Stimulated activated CD8-positive, alpha-beta memory T cell treated with anti-CD3 and anti-CD28 coated beads, Interleukin-4, amount 100 ng/mL, for 48 hours (primary cell): ENCODE measurements at regions not wholly inside any gene's neighbourhood (a gene's known extent, or its start where the extent isn't known, plus 50 kb on each side); places are given as distances from the start of the nearest gene placed in this dataset.
"Not testable (repeated sequence)": the region's sequence is repeated elsewhere in the genome, so short reads cannot be mapped to it uniquely, and the experiment has no call there.

ENCODE experiments used
- DNase-seq: peaks from one replicate; pipeline ENCODE4 v3.0.0-alpha.2; 2020

DNA sequence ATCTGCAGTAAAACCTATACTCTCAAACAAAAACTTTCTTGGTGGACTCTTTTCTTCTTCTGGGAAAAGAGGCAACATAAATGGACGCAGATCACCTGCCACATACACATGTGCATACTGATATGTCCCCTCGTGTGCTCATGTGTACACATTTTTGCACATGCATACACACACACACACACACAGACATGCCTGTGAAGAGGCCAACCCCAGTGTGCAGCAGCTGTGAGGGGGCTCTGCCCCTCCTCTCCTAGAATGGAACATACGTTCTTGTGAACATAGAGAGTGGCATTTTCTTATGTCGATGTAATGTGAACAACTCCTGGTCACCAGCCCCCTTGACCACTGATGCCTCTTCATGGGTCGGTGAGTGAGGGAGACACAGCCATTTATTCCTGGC lies 188.9 kb upstream of the PLGLB2 start:
- not testable (repeated sequence) for DNase-seq

DNA sequence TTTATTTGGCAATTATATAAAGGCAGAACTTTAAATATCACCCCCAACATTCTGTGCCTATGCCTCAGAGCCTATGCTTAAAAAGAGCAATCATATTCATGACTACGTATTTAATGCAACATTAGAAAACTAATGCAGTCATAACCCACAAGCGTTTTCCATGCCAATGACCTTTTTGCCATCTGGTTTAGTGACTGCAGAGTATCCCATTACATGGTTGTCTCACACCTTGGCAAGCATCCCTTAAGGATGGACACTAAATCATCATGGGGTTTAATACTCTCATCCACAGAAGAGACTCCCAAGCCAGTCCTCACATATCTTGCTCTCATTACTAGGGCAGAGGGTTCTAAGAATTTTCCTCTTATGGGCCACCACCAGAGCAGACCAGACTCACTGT lies 188.2 kb upstream of the PLGLB2 start:
- not testable (repeated sequence) for DNase-seq

DNA sequence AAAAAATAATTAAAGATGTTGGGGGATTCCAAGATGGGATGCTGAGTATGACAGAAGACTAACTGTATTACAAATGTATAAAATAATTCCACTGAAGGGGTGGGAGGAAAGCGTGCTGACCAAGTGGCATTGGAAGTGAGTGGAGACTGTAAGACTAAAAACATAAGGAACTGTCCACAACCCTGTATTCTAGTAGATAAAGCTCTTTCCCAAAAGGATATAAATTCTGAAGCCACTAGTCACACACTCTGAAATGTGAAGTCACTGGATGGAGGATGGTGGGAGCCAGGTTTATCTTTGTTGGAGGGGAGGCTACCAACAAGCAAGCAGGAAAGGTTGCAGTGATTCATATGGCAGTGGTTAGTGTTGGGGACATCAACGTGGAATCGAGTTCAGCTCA lies 182.8 kb upstream of the PLGLB2 start:
- not testable (repeated sequence) for DNase-seq

DNA sequence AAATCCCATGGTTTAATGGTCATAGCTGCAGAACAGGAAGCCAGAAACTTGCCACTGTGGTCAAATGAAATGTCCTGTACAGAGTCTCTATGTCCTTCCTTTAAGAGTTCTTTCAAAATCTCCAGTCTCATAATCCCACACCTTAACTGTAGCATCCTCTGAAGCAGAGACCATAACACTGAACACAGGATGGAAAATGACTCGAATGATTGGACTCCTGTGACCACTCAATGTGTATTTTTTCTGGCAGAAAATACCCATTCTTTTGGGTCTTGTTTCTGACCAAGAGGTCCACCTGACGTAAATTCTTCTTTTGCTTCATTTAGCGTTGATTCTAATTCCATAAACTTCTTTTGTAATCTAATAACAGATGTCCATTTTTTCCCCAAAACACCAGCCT lies 181.4 kb upstream of the PLGLB2 start:
- DNase-seq: not testable (repeated sequence)

DNA sequence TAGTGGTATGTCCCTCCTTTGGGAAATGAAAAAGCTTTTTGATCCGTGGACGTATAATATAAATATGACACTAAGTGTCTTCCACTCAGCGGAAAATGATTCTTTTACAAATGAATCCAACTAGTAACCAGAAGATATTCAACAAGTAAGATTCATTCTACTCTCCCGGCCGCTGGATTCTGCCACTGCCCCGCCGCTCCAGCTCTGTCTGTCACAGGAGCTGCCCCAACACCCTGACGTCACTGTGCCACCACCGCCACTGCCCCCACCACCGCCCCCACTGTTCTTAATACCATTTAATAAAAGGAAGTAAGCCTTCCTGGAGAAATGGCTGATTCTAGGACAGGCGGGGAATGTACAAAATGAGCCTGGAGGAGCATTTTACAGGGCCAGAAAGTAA lies 180.8 kb upstream of the PLGLB2 start:
- not testable (repeated sequence) for DNase-seq

DNA sequence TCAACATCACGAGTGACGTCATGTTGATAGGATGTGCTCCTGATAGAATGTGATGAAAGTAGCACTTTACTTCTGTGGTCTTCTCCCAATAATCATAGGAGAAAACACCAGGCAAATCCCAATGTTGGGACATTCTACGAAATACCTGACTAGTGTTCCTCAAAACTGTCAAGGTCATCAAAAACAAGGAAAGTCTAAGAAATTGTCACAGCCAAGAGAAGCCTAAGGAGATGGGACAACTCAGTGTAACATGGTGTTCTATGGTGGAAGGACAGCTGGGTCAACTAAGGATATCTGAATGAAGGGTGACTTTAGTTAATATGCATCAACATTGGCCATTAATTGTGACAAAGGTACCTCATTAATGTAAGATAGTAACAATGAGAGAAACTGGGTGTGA lies 180.0 kb upstream of the PLGLB2 start:
- not testable (repeated sequence) for DNase-seq

DNA sequence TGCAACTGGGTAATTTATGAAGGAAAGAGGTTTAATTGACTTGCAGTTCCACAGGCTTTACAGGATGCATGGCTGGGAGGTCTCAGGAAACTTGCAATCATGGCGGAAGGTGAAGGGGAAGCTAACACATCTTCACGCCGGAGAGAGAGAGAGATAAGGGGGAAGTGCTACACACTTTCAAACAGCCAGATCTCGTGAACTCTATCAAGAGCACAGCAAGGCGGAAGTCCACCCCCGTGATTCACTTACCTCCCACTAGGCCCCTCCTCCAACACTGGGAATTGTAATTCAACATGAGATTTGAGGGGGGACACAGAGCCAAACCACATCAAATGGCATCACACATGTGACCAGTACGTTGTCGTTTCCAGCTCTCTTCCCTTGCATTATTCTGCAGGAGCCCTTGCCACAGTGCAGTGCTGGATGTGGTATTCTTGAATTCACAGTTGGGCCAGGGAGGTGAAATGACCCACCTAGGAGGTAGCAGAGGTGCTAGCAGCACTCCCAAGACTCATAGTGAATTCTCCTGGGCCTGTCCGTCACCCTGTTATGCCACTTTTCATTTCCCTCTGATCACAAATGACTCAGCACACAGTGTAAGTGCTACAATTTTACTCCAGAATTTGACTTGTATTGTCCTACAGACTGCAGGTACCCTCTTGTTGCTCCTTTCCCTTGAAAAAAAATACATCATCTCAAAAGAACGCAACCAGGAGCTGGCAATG lies 179.2 kb upstream of the PLGLB2 start:
- not testable (repeated sequence) for DNase-seq

DNA sequence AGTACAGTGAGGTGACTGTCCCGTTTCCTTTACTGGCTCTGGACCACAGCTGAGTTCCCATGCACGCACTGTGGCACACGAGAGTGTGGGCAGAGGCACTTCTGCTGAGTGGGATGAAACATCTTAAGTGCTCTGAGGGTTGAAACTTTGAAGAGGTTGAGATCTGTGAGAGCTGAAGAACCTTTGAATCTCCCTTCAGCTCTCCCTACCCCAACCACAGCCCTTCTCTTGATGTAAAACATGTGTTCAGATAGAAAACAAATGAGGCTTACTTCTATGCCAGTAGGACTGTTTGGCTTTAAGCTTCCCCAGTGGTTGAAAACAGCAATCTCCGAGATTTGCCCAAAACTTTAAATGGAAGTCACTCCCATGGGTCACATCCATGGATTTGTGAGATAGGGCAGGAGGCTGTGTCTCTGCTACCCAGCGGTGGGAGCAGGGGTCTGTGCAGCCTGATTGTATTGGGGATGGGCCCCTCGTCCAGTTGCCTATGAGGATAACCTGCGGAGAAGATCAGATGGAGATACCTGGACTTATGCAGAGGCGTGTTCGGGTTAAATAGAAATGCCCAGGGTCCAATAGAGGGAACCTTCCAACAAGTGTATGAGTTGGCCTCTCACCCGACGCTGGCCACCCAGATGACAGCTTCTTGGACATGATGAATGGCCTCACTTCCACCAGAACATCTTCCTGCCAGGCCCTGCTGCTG lies 178.0 kb upstream of the PLGLB2 start:
- not testable (repeated sequence) for DNase-seq

DNA sequence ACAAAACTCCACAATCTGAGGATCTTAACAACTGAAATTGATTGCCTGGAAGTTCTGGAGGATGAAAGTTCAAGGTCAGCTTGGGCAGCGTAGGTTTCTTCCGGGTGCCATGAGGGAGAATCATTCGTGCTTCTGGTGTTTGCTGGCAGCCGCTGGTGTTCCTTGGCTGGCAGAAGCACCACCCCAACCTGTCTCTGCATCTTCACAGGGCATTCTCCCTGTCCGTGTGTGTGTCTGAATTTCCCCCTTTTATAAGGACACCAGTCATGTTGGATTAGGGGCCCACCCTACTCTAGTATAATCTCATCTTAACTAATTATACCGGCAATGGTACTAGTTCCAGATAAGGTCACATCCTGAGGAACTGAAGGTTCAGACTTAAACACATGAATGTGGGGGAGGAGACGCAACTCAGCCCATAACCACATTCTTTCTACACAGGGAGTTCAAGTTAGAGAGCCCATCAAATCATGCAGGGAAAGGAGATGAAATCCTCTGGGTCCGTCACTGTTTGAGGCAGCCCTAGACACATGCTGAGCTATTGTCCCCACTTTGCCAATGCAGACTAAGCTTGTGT lies 175.9 kb upstream of the PLGLB2 start:
- not testable (repeated sequence) for DNase-seq

DNA sequence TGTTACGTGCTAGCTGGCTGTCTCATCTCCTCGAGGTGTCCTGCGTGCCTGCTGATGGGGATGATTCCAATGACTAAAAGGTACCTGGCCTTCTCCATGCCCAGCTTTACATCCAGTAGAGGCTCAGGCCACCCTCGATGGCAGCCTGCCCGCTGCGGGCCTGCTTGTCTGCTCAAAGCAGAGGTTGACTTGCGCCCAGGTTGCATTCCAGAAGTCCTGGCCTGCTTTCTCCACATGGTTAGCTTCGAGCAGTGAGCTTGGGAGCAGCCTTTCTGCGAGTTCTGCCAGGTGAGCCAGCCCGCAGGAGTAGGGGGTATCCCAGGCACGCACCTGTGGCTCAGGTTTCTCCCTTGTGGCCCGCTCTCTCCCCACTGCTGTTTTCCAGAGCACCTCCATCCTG lies 175.0 kb upstream of the PLGLB2 start:
- DNase-seq: not testable (repeated sequence)

DNA sequence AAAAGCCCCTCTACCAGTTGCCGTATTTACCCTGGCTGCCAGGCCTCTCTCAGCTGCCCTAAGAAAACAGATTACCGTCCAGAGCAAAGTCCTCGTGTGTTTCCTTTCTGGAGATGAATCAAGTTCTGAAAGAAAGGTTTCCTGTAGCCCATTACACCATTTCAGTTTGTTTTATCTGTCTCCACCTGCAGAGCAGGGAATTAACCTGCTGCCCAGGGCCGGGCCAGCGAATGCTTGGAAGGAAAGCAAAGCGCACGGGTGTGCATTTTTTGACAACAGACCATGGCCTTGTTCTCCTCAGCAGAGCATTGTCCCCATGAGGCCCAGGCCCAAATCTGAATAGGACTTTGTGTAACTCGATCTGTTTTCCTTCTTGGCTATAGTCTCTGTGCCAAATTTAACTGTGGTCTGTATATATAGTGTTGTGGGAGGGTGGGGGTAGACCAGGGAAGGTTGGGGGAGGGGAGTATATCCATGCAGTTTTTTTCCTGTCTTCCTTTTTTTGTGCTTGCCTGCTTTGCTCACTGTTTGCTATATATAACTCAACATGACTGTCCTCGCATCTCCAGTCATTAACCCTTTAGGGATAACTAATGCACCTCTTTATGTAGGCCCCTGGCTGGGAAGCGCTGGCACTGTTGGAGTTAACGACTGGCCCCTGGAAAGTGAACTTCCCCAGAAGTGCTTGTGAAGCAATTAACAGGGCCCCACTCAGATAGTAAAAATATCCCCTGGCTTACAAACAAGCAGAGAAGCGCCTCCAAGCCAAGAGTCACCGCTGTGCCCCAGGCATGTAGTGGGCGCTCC lies 174.3 kb upstream of the PLGLB2 start:
- not testable (repeated sequence) for DNase-seq

DNA sequence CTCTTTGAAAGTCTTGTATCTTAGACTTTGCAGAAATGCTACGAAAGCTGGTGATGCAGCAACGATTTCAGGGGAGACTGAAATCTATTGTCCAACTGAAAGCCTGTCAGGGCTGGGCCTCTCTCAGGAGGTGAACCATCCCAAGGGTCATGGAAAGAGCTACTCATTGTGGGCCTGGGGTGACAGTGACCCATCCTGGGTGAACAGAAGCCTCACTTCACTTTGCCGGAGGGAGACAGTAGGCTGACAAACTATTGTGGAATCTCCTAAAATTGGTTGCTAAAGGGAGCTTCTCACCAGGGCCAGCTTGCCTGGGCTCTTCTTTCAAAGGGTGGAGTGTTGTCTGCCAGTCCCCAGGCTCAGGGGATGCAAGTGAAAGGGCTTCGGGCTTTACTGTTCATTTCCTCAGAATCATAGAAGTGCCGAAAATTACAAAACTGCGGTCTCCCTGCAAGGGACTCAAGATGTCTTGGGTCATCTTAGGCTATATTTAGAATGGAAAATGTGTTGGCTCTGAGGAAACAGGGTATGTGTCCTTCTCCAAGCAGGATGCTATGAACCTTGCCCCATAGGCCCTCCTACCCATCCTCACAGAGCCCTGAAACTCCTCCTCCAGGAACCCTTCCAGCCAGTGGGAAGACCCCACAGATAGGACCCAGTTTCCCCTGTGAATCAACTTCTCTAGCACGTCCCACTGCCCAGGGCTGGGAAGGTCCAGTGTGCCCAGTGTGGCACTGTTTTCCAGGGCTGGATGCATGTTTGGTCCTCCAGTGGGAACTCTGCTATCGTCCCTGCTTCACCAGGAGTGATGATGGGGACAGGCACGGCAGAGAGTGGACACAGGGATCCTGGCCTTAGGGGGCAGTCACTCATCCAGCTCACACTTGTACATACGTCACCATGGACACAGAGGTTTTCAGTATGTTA lies 173.4 kb upstream of the PLGLB2 start:
- DNase-seq: not testable (repeated sequence)

DNA sequence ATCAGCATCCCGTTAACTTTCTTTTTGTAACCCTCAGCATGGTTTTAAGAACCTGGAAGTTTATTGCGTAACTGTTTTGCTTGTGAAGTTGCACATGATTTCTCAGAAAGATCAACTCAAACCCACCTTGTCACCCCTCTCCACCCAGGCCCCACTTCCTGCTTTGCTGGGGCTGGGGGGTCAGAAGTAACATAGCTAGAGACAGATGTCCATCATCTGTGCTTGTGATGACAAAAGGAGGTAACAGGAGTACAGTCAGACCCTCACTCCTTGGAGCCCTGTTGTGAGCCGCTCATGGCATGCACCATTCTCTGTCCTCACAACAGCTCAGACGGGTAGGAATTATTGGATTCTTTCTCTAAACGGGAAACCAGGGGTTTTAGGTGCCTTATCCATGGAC lies 172.7 kb upstream of the PLGLB2 start:
- DNase-seq: not testable (repeated sequence)

DNA sequence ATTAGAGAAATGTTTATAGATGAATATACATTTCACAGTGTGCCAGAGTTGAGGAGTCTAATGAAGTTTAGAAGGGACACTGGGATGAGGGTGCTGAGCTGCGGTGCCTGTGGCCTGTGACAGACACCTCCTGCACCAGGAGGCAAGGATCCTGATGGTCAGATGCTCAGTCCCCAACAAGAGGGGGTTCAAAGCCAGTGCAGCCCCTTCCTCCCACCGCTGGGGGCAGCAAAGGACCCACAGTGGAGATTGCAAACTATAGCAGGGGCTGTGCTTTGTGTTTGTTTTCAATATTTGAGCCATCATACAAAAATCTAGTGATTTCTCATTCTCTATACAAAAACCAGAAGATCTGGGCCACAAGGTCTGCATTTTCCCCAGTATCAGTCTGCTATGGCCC lies 170.5 kb upstream of the PLGLB2 start:
- not testable (repeated sequence) for DNase-seq

DNA sequence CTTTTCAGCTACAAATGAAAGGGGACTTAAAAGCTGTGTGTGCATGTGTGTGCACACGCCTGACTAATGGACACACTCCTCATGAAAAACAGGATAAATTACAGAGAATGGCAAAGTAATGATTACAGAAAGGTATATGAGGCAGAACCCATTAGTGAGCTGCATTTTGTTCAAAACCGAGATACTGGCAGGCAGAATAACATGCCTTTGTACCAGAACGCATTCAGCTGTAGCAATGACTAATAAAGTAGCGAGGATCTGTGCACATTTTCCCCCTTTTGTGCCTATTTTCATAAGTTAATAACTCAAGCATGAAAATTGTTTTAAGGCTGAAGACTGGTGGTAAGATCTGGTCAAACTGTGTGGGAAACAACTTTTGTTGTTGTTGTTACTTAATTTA lies 165.7 kb upstream of the PLGLB2 start:
- not testable (repeated sequence) for DNase-seq

DNA sequence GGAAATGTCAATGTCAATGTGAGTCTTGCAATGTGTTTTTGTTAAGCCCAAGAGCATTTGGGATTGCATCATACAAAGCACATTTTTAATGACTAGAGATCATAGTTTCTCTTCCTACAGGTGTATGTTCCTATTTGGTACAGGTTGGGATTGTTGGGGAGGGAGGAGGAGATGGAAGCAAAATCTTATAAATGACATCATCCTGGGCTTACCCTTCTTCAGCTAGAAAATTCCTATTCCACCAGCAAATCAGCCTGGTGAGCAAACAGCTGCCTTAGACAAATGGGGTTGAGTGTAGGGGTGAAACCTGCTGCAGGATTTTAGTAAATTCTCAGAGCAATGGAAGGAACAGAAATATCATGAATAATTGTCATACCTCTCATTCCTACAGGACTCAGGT lies 165.3 kb upstream of the PLGLB2 start:
- not testable (repeated sequence) for DNase-seq

DNA sequence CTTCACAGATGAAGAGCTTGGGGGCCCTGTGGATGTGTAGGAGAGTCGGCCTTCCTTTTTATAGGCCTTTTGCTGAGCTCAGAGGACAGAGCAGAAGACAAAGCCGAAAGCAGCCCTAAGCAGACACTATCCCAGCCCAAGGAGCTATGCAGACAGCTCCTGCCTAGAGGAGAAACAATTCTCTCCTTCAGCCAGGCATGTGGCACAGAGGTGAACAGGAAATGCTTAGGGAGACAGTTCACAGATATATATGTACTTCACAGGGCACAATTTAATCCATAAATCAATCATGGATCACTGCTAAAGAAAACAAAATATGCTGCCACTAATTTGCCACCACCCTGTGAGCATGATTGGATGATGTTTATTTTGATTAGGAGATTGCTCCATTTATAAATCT lies 164.5 kb upstream of the PLGLB2 start:
- DNase-seq: not testable (repeated sequence)

DNA sequence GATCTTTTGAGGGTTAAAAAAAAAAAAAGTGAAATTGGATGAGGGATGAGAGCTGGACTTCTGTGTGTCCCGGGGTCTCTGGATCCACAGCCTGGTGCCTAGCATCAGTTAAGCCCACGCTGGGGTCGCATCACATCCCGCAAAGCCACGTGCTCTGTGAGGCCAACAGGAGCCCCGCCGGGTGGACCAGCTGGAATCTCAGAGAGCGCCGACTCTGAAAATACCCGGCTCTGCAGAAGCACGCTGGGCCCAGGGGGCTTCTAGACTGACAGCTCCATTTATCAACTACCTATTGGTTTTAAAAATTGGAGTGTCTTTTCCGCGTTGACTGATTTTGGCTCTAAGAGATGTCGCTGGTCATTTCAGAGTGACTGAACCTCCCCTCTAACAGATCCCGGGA lies 164.1 kb upstream of the PLGLB2 start:
- not testable (repeated sequence) for DNase-seq

DNA sequence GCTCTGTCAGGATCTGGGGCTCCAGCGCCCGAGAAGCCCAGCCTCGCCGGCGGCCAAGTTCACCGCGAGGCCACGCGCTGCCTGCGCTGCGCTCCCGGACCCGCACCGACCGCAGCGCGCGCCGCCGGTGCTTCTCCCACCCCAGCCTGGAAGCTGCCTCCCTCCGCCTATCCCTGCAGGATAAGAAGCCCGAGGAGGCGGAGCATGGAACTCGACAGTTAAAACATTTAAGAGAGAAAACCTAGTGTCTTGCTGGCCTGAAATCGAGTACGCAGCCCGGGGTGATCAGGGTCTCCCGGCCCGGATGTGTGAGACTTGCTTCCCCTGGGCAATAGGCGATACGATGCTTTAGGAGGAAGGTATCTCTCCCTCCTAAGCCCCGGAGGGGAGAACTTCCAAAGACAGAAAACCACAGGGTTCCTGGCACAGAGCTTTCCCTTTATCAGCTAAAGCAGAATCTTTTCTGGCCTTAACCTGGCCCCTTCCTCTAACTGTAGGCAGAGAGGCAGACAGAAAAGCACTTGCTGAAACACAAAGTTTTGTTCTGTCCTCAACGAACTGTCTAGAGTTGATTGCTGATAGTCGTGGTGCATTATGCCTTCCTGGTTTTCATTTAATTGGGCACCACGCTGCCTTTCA lies 163.5 kb upstream of the PLGLB2 start:
- DNase-seq: not testable (repeated sequence)

DNA sequence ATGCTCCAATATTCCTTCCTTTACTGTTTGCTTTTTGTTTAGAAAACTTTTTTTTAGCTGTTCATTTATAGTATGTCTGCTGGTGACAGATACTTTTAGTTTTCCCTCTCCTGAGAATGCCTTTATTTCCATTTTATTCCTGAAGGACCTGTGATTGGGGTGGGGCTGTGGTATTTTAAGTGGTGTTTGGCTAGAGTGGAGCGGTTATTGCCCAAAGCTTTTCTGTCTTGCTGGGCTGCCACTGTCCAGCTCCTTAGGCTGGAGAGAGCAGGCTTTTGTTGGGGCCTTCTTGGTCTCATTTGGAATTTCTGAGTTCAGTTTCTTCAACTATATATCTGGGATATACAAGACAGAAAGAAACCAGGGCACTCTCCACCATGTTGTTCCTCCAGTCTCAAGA lies 160.0 kb upstream of the PLGLB2 start:
- not testable (repeated sequence) for DNase-seq

DNA sequence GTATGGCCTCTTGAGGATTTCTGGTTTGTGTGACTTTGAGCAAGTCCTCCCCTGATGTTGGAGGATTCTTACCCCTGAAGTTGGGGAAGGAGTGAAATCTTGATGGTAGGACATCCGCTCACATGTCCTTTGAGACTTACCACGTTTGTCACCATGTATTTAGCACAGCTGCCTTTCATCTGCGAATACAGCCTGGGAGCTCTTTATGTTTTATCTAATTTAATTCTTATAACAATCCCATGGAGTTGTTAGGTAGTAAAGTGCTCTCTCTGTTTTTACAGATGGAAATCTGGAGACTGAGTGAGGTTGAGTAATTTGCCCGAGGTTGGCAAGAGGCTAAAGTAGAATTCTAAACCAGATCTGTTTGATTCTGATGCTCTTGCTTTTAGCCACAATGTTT lies 154.9 kb upstream of the PLGLB2 start:
- not testable (repeated sequence) for DNase-seq
